ENCODE measurements at regions not wholly inside any gene's neighbourhood (a gene's known extent, or its start where the extent isn't known, plus 50 kb on each side); places are given as distances from the start of the nearest gene placed in this dataset.

DNA sequence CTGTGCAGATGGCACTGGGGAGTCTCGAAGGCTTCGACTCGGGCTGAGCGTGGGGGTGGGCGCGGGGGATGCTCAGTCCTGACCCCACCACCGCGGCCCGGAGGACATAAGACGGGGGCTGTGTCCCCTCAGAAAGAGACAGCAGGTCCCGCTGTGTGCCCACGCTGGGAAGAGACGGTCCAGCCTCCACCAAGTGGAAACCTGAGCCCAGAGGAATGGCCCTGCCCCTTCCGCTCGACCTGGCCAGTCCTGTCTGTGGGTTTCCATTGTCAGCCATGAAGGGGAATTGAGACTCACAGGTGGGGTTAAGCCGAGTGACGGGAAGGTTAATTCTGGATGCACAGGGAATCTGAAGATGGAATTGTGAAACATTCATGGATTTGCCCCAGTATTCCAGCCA lies 442.7 kb downstream of the PREX1 start:
- H4K8ac ChIP-seq (ENCODE audit: low read length), result no peak overlapping the region

DNA sequence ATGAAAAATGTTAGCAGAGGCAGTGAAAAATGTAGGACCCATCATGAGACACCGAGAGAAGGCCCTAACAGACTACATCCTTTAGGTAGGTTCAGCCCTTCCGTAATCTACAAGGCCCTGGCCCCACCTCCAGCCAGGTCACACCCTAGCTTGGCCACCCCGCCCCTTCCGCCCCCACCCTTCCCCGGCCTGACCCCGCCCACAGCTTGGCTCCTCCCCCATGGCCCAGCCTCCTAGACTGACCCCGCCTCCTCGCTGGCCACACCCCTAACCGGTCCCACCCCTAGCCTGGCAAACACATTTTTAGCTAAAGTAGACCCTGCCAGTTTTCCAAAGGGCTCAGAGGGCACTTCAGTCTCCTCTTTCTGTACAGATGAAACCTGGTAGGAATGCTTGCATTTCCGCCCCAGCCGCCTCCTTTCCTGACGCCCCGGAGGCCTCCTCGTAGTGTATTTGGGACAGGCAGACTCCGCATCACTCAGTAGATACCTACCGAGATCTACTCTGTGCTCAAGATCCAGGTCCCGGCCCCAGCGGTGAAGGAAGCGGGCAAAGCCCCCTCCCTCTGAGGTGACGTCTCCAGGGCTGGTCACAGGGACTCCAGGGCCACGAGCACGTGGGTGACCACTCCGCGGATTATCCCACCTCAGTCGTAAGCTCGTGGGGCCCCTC lies 443.5 kb downstream of the PREX1 start:
- no peaks in the 10 kb centered on the region for H3K9me3 ChIP-seq (ENCODE audit: control insufficient read depth, low read length)
- H3K14ac ChIP-seq (ENCODE audit: low read length in 2 of 2), result no peak overlapping the region
- WGBS, result 69% methylated on average over 26 of the region's 26 CpGs

More for the DNA sequence above, 442.7 kb downstream of the PREX1 start:
- no peak overlapping the region for H3K27ac ChIP-seq (ENCODE audit: low read length, poor library complexity, severe bottlenecking)
- no peaks in the 10 kb centered on the region for H3K79me1 ChIP-seq (replicated peaks; ENCODE audit: low read length, poor library complexity, severe bottlenecking)
- H3K27me3 ChIP-seq (ENCODE audit: control insufficient read depth in 1 of 2, insufficient read depth in 1 of 2, low read length in 2 of 2), result peaks cover 3 to 70% of the 10 kb centered on the region in 2 experiments
- no peak overlapping the region for H3K9ac ChIP-seq (ENCODE audit: low read length)
- no peaks in the 10 kb centered on the region for H3K9me3 ChIP-seq (ENCODE audit: control insufficient read depth, low read length)
- H2BK12ac ChIP-seq (ENCODE audit: low read length in 2 of 2), result no peak overlapping the region
- H2BK120ac ChIP-seq (ENCODE audit: low read depth, low read length), result no peak overlapping the region
- H3K4me2 ChIP-seq (ENCODE audit: low read length, poor library complexity, severe bottlenecking), result no peak overlapping the region
- H2AFZ ChIP-seq (ENCODE audit: low read depth, low read length), result no peak overlapping the region
- H3K4me1 ChIP-seq (ENCODE audit: control insufficient read depth, insufficient read depth, low read depth, low read length), result peaks cover 10% of the 10 kb centered on the region
- no peak overlapping the region for H2AK5ac ChIP-seq (ENCODE audit: low read length, severe bottlenecking)
- 94% methylated on average over 17 of the region's 17 CpGs for WGBS
- no peak overlapping the region for H4K91ac ChIP-seq (ENCODE audit: low read length)
- no peak overlapping the region for H2BK15ac ChIP-seq (ENCODE audit: low read depth, poor library complexity, severe bottlenecking)
- H2BK5ac ChIP-seq (ENCODE audit: low read depth, low read length, poor library complexity, severe bottlenecking), result no peak overlapping the region
- no peak for DNase-seq
- H3K4ac ChIP-seq (ENCODE audit: low read depth in 1 of 2, low read length in 2 of 2), result no peak overlapping the region
- H3K23ac ChIP-seq (ENCODE audit: low read length in 2 of 2), result no peak overlapping the region
- no peaks in the 10 kb centered on the region for H3K36me3 ChIP-seq (ENCODE audit: control insufficient read depth in 1 of 2, insufficient read depth in 2 of 2, low read depth in 1 of 2, low read length in 2 of 2)
- H3K4me3 ChIP-seq (ENCODE audit: insufficient read depth in 1 of 2, low read depth in 1 of 2, low read length in 2 of 2), result no peak overlapping the region
- no peak overlapping the region for H3K14ac ChIP-seq (ENCODE audit: low read length in 2 of 2)
- H3K18ac ChIP-seq (ENCODE audit: low read depth in 1 of 2, low read length in 2 of 2), result no peak overlapping the region

DNA sequence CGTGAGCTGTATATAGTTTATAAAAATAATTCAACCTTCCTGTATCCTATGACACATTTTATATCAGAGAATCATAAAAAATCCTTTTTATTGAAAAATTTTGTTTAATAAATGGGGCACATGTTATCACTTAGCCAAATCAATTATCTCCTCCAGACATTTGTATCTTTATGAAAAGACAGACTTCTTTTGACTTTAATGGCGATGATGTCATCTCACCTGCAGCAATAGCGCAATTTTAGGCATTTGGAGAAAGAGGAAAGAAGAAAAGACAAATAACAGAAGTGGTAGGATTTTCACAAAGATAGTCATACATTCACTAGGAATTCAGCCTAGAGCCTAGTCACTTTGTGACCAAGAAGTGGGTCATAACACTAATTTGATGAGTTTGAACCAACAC lies 444.5 kb downstream of the PREX1 start:
- Histone ChIP-seq H2BK5ac (ENCODE audit: low read depth, low read length, poor library complexity, severe bottlenecking) (no peak overlapping the region), H4K8ac (ENCODE audit: low read length) (no peak overlapping the region), H3K27ac (ENCODE audit: low read length, poor library complexity, severe bottlenecking) (no peak overlapping the region), H3K79me1 (replicated peaks; ENCODE audit: low read length, poor library complexity, severe bottlenecking) (no peaks in the 10 kb centered on the region), H3K27me3 (ENCODE audit: control insufficient read depth in 1 of 2, insufficient read depth in 1 of 2, low read length in 2 of 2) (peaks cover 0 to 61% of the 10 kb centered on the region in 2 experiments), H2BK120ac (ENCODE audit: low read depth, low read length) (no peak overlapping the region), H3K23ac (ENCODE audit: low read length in 2 of 2) (no peak overlapping the region), H2BK15ac (ENCODE audit: low read depth, poor library complexity, severe bottlenecking) (no peak overlapping the region), H3K9me3 (ENCODE audit: control insufficient read depth, low read length) (no peaks in the 10 kb centered on the region), H3K18ac (ENCODE audit: low read depth in 1 of 2, low read length in 2 of 2) (no peak overlapping the region), H3K14ac (ENCODE audit: low read length in 2 of 2) (no peak overlapping the region), H3K4me2 (ENCODE audit: low read length, poor library complexity, severe bottlenecking) (no peak overlapping the region), H3K4ac (ENCODE audit: low read depth in 1 of 2, low read length in 2 of 2) (no peak overlapping the region), H3K9ac (ENCODE audit: low read length) (no peak overlapping the region), H2BK12ac (ENCODE audit: low read length in 2 of 2) (no peak overlapping the region), H3K36me3 (ENCODE audit: control insufficient read depth in 1 of 2, insufficient read depth in 2 of 2, low read depth in 1 of 2, low read length in 2 of 2) (no peaks in the 10 kb centered on the region), H4K91ac (ENCODE audit: low read length) (no peak overlapping the region), H2AK5ac (ENCODE audit: low read length, severe bottlenecking) (no peak overlapping the region), H3K4me1 (ENCODE audit: control insufficient read depth, insufficient read depth, low read depth, low read length) (peaks cover 15% of the 10 kb centered on the region), H2AFZ (ENCODE audit: low read depth, low read length) (no peak overlapping the region), H3K4me3 (ENCODE audit: insufficient read depth in 1 of 2, low read depth in 1 of 2, low read length in 2 of 2) (no peak overlapping the region)
- DNase-seq, result no peak
- no CpG with 5 or more reads among the region's 3 CpGs for WGBS

More for the DNA sequence above, 443.5 kb downstream of the PREX1 start:
- H2AK5ac ChIP-seq (ENCODE audit: low read length, severe bottlenecking), result no peak overlapping the region
- no peak overlapping the region for H3K18ac ChIP-seq (ENCODE audit: low read depth in 1 of 2, low read length in 2 of 2)
- no peak overlapping the region for H3K23ac ChIP-seq (ENCODE audit: low read length in 2 of 2)
- H3K79me1 ChIP-seq (replicated peaks; ENCODE audit: low read length, poor library complexity, severe bottlenecking), result no peaks in the 10 kb centered on the region
- DNase-seq, result no peak
- H3K4me2 ChIP-seq (ENCODE audit: low read length, poor library complexity, severe bottlenecking), result no peak overlapping the region
- H2BK12ac ChIP-seq (ENCODE audit: low read length in 2 of 2), result no peak overlapping the region
- H3K36me3 ChIP-seq (ENCODE audit: control insufficient read depth in 1 of 2, insufficient read depth in 2 of 2, low read depth in 1 of 2, low read length in 2 of 2), result no peaks in the 10 kb centered on the region
- H3K9ac ChIP-seq (ENCODE audit: low read length), result no peak overlapping the region
- no peak overlapping the region for H2BK120ac ChIP-seq (ENCODE audit: low read depth, low read length)
- no peak overlapping the region for H3K4ac ChIP-seq (ENCODE audit: low read depth in 1 of 2, low read length in 2 of 2)
- H3K27ac ChIP-seq (ENCODE audit: low read length, poor library complexity, severe bottlenecking), result no peak overlapping the region
- H3K4me3 ChIP-seq (ENCODE audit: insufficient read depth in 1 of 2, low read depth in 1 of 2, low read length in 2 of 2), result no peak overlapping the region
- peaks cover 12% of the 10 kb centered on the region for H3K4me1 ChIP-seq (ENCODE audit: control insufficient read depth, insufficient read depth, low read depth, low read length)
- H4K8ac ChIP-seq (ENCODE audit: low read length), result no peak overlapping the region
- no peak overlapping the region for H2AFZ ChIP-seq (ENCODE audit: low read depth, low read length)
- peaks cover 0 to 62% of the 10 kb centered on the region in 2 experiments for H3K27me3 ChIP-seq (ENCODE audit: control insufficient read depth in 1 of 2, insufficient read depth in 1 of 2, low read length in 2 of 2)
- H2BK5ac ChIP-seq (ENCODE audit: low read depth, low read length, poor library complexity, severe bottlenecking), result no peak overlapping the region
- no peak overlapping the region for H2BK15ac ChIP-seq (ENCODE audit: low read depth, poor library complexity, severe bottlenecking)
- no peak overlapping the region for H4K91ac ChIP-seq (ENCODE audit: low read length)

DNA sequence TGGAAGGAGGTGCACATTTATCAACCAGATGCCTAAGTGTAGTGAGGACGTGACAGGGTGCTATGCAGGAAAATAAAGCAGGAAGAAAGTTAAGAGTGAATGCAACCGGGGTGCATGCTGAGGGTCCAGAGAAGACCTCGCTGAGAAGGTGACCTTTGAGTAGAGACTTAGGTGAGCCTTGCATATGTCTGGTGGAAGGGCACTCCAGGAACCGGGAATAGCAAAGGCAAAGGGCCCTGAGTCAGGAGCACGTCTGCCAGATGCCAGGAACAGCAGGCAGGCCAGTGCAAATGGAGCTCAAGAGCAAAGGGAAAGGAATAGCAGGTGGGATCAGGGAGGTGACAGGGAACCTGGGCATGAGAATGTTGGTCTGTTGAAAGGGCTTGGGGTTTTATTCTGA lies 445.5 kb downstream of the PREX1 start:
- no peak overlapping the region for H2BK15ac ChIP-seq (ENCODE audit: low read depth, poor library complexity, severe bottlenecking)
- H3K79me1 ChIP-seq (replicated peaks; ENCODE audit: low read length, poor library complexity, severe bottlenecking), result no peaks in the 10 kb centered on the region
- no peak for DNase-seq
- 67% methylated on average over 5 of the region's 5 CpGs for WGBS
- no peak overlapping the region for H2AK5ac ChIP-seq (ENCODE audit: low read length, severe bottlenecking)
- no peaks in the 10 kb centered on the region for H3K9me3 ChIP-seq (ENCODE audit: control insufficient read depth, low read length)
- peaks cover 0 to 62% of the 10 kb centered on the region in 2 experiments for H3K27me3 ChIP-seq (ENCODE audit: control insufficient read depth in 1 of 2, insufficient read depth in 1 of 2, low read length in 2 of 2)
- H3K4me1 ChIP-seq (ENCODE audit: control insufficient read depth, insufficient read depth, low read depth, low read length), result peaks cover 15% of the 10 kb centered on the region
- no peak overlapping the region for H4K8ac ChIP-seq (ENCODE audit: low read length)
- no peak overlapping the region for H3K4me3 ChIP-seq (ENCODE audit: insufficient read depth in 1 of 2, low read depth in 1 of 2, low read length in 2 of 2)
- no peak overlapping the region for H3K4ac ChIP-seq (ENCODE audit: low read depth in 1 of 2, low read length in 2 of 2)
- H2BK120ac ChIP-seq (ENCODE audit: low read depth, low read length), result no peak overlapping the region
- no peak overlapping the region for H2BK12ac ChIP-seq (ENCODE audit: low read length in 2 of 2)
- no peak overlapping the region for H3K9ac ChIP-seq (ENCODE audit: low read length)
- no peak overlapping the region for H3K18ac ChIP-seq (ENCODE audit: low read depth in 1 of 2, low read length in 2 of 2)
- no peaks in the 10 kb centered on the region for H3K36me3 ChIP-seq (ENCODE audit: control insufficient read depth in 1 of 2, insufficient read depth in 2 of 2, low read depth in 1 of 2, low read length in 2 of 2)
- H3K14ac ChIP-seq (ENCODE audit: low read length in 2 of 2), result no peak overlapping the region
- H3K27ac ChIP-seq (ENCODE audit: low read length, poor library complexity, severe bottlenecking), result no peak overlapping the region
- H3K4me2 ChIP-seq (ENCODE audit: low read length, poor library complexity, severe bottlenecking), result no peak overlapping the region
- no peak overlapping the region for H3K23ac ChIP-seq (ENCODE audit: low read length in 2 of 2)
- H4K91ac ChIP-seq (ENCODE audit: low read length), result no peak overlapping the region
- H2AFZ ChIP-seq (ENCODE audit: low read depth, low read length), result no peak overlapping the region
- H2BK5ac ChIP-seq (ENCODE audit: low read depth, low read length, poor library complexity, severe bottlenecking), result no peak overlapping the region
